Fibroblast of the aortic adventitia (primary cell): ENCODE measurements at regions not wholly inside any gene's neighbourhood (a gene's known extent, or its start where the extent isn't known, plus 50 kb on each side); places are given as distances from the start of the nearest gene placed in this dataset.
A peak's percentile ranks its signal among the peaks of the same experiment; 100 is the strongest.

Experiments used
- DNase-seq: peaks from one replicate; pipeline ENCODE4 v3.0.0-alpha.2; 2010; ENCODE audit warnings: low read depth
- H3K4me3 ChIP-seq: 2 replicates; pipeline ENCODE4 v1.5.1; 2011; ENCODE audit warnings: low read depth, mild to moderate bottlenecking, control low read depth, low read length, moderate library complexity
- TF ChIP-seq, protein P1 (sequence below): IDR thresholded peaks from 2 replicates; pipeline ENCODE4 v1.5.1; 2011; ENCODE audit warnings: mild to moderate bottlenecking, low read length, control low read depth, inconsistent platforms; ENCODE audit not compliant: insufficient read depth

DNA sequence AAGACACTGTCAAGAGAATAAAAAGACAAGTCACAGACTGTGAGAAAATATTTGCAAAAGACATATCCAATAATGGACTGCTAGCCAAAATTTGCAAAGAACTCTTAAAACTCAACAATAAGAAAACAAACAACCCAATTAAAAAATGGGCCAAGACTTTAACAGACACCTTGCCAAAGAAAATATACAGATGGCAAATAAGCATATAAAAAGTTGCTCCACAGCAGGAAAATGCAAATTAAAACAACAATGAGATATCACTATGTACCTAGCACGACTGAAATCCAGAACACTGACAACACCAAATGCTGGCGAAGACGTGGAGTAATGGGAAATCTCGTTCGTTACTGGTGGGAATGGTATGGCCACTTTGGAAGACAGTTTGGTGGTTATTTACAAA is 228.9 kb downstream of the TTC8 start:
- H3K4me3 ChIP-seq, result no peak overlapping the region
- DNase-seq, result no peak
- TF ChIP-seq, protein P1, sequence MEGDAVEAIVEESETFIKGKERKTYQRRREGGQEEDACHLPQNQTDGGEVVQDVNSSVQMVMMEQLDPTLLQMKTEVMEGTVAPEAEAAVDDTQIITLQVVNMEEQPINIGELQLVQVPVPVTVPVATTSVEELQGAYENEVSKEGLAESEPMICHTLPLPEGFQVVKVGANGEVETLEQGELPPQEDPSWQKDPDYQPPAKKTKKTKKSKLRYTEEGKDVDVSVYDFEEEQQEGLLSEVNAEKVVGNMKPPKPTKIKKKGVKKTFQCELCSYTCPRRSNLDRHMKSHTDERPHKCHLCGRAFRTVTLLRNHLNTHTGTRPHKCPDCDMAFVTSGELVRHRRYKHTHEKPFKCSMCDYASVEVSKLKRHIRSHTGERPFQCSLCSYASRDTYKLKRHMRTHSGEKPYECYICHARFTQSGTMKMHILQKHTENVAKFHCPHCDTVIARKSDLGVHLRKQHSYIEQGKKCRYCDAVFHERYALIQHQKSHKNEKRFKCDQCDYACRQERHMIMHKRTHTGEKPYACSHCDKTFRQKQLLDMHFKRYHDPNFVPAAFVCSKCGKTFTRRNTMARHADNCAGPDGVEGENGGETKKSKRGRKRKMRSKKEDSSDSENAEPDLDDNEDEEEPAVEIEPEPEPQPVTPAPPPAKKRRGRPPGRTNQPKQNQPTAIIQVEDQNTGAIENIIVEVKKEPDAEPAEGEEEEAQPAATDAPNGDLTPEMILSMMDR, result no peak

DNA sequence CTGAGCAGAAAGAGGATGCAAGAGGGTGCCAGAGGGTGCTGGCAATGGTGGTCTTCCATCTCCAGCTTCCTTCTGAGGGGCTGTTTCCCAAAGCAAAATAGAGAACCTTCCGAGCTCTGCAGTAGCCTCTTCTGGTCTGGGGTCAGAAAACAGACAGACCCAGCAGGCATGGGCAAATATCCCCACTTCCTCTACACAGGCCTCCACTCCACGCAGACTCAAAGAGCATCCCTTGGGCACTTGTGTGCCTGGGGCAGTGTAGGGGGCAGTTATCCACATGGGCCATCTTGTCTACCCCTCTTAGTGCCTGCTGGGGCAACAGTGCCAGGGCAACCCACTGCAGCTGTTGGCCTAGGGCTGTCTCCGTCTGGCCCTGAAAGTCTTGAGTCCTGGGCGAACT is 231.9 kb downstream of the TTC8 start:
- H3K4me3 ChIP-seq, result no peak overlapping the region
- no peak for DNase-seq
- TF ChIP-seq, protein P1, result no peak

DNA sequence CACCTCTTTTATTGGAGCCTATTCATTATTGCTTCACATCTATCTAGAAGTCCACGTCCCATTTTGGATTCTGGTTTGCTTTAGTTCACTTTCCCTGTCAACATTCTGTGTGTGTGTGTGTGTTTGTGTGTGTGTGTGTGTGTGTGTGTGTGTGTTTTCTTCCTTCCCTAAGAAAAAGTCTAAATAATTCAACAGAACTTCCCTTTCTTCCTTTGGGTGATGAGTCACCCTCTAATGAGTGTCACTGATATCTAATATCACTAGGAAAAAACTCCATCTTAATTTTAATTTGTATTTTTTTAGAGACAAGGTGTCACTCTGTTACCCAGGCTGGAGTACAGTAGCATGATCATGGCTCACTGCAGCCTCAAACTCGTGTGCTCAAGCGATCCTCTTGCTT is 234.2 kb downstream of the TTC8 start:
- DNase-seq, result no peak
- H3K4me3 ChIP-seq, result no peak overlapping the region
- TF ChIP-seq, protein P1, result no peak

DNA sequence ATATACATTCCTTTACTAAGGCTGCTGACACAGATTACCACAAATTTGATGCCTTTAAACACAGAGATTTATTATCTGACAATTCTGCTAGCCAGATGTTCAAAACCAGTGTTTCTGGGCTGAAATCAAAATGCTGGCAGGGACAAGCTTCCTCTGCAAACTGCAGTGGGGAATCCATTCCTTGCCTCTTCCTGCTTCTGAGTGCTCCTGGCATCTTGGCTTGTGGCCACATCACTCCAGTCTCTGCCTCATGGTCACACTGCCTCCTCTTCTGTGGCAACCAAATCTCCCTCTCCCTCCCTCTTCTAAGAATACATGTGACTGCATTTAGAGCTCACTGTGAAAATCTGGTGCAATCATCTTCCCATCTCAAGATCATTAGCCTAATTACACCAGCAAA is 235.7 kb downstream of the TTC8 start:
- no peak overlapping the region for H3K4me3 ChIP-seq
- DNase-seq, result peak; percentile 6
- TF ChIP-seq, protein P1, result no peak

DNA sequence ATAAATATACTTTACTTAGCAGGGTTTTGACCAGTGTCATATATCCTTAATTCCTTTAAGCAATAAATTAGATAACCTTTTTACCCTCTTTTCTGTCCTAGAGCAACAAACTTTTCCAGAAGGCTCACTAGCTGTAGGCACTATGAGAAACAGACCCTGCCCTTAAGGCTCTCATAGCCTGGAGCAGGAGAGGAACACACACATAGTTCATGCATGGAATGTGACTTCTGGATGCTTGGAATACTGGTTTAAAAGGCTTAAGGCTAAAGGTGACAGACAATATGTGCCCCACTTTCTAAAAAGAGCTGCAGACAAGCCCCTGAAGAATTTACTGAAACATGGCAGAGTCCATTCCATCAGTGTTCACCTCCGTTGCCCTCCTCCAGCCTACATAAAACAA is 237.2 kb downstream of the TTC8 start:
- TF ChIP-seq, protein P1, result no peak
- no peak for DNase-seq
- no peak overlapping the region for H3K4me3 ChIP-seq

DNA sequence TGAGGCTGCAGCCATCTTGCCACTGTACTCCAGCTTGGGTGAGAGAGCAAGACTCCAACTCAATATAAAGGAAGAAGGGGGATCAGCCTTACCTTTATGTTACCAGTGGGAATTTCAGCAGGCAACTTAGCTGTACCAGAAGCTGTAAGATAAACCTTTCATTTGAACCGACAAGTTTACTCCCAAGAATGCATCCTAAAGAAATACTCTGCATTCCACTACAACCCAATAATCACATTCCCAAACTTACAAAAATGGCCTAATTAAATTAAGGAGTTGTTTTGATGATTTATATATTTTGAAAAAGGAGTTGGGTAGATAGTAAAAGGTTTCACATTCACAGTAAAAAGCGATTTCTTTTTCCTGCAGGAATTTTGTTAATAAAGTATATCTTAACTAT is 241.4 kb downstream of the TTC8 start:
- TF ChIP-seq, protein P1, result no peak
- DNase-seq, result no peak
- no peak overlapping the region for H3K4me3 ChIP-seq

DNA sequence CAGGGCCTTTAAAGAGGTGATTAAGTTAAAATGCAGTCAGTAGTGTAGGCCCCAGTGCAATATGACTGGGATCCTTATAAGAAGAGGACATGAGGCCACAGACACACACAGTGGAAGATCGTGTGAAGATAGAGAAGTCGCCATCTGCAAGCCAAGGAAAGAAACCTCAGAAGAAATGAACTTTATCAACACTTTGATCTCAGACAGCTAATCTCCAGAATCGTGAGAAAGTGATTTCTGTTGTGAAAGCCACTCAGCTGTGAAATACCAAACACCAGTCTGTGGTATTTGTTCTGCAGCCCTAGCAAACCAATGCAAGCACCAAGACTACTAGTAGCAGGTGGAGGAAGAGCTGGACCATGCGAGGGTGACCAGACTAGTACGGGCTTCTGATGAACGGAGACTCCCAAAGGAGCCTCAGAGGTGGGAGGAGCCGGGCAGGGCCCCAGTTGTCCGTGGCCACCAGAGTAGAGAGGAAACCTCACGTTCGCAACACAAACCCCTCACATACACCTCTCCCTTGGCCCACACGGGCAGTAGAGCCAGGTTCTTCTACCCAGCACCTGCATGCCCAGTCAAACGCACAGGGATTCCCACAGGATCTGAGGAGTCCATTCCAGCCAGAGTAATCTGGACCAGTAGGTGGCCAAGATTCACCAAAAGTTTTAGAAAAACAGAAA is 243.0 kb downstream of the TTC8 start:
- DNase-seq, result no peak
- TF ChIP-seq, protein P1, result no peak
- H3K4me3 ChIP-seq, result no peak overlapping the region
